Body of pancreas (tissue), 4 donors: ENCODE measurements at regions not wholly inside any gene's neighbourhood (a gene's known extent, or its start where the extent isn't known, plus 50 kb on each side); places are given as distances from the start of the nearest gene placed in this dataset.

Experiments
- ATAC-seq: fragments of 150-250 bp; one replicate; pipeline ENCODE4 v1.9.1; 2016
- DNase-seq, 4 donors: peaks; one replicate each; pipeline ENCODE4 v3.0.0-alpha.2; 2019
- H3K27ac ChIP-seq, 4 donors: fragments of 200-600 bp; sonication (generic); 1 replicate in 3 of 4; 2 replicates in 1 of 4; pipeline versions ENCODE4 v1.5.1 to v1.6.1; 2016 to 2019; ENCODE audit warnings: mild to moderate bottlenecking in 1 of 4, mixed read lengths in 1 of 4, moderate library complexity in 1 of 4
- H3K27me3 ChIP-seq, 2 donors: fragments of 200-600 bp; sonication (generic); one replicate each; pipeline ENCODE4 v1.6.0; 2016; ENCODE audit warnings: mild to moderate bottlenecking in 1 of 2
- H3K36me3 ChIP-seq, 2 donors: fragments of 200-600 bp; sonication (generic); replicated peaks in 1 of 2; 2 replicates each; pipeline ENCODE4 v1.5.1; 2016; ENCODE audit warnings: low read depth in 2 of 2; ENCODE audit not compliant: insufficient read depth in 1 of 2
- H3K4me1 ChIP-seq: fragments of 200-600 bp; sonication (generic); one replicate; pipeline ENCODE4 v1.6.0; 2016
- H3K4me3 ChIP-seq, 2 donors: fragments of 200-600 bp; sonication (generic); 1 replicate in 1 of 2; 2 replicates in 1 of 2; pipeline ENCODE4 v1.5.1; 2016 to 2019
- H3K9me3 ChIP-seq, 3 donors: fragments of 200-600 bp; sonication (generic); 1 replicate in 2 of 3; 2 replicates in 1 of 3; pipeline ENCODE4 v1.5.1; 2016
- POLR2A ChIP-seq, 3 donors: fragments of 450-650 bp; IDR thresholded peaks; one replicate each; pipeline ENCODE4 v1.6.1; 2016; ENCODE audit warnings: antibody characterized with exemption in 3 of 3, mild to moderate bottlenecking in 2 of 3
- WGBS, 2 donors: methylation state at CpG; one replicate each; pipeline ENCODE4 v1.1.5; 2017; 5-methylcytosine and 5-hydroxymethylcytosine counted together
- intact Hi-C: fragments of 100-400 bp; cut with DNase I; formaldehyde crosslinking; loops from one replicate; pipeline ENCODE4 v1.15.1; 2023
- TF ChIP-seq, protein P1 (sequence below), 7 experiments: fragments of 450-650 bp in 4 of 7; fragments of 200-600 bp in 3 of 7; sonication (generic) in 3 of 7; IDR thresholded peaks; one replicate each; pipeline ENCODE4 v1.5.1; 2016 to 2019; ENCODE audit warnings: antibody characterized with exemption in 7 of 7

DNA sequence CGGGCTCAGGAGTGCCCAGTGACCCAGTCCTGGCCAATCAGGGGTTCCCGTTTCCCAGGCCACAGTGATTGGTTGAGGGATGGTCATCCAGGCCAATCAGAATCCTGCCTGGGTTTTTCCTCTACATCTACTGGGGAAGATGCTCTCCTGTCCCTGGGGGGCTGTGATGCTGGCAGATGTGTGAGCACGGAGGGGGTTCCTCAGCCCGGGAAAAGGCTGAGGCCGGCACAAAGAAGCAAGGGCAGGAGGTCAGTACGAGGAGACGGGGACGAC is 171.2 kb downstream of the CTTN start:
- WGBS, 2 donors: 89 to 97% methylated on average over 7 to 8 of the region's 8 CpGs
- H3K36me3 ChIP-seq: no peaks in the 10 kb centered on the region
- H3K9me3 ChIP-seq: no peaks in the 10 kb centered on the region
- H3K27ac ChIP-seq: no peak overlapping the region
- intact Hi-C loops: no loop called here
- H3K4me3 ChIP-seq: no peak overlapping the region
- no peaks in the 10 kb centered on the region for H3K27me3 ChIP-seq
- H3K4me1 ChIP-seq: no peaks in the 10 kb centered on the region
- no peak for DNase-seq
- ATAC-seq: no peak
- no peak for TF ChIP-seq POLR2A (IDR thresholded peaks at IDR 0.05)
- TF ChIP-seq, protein P1, sequence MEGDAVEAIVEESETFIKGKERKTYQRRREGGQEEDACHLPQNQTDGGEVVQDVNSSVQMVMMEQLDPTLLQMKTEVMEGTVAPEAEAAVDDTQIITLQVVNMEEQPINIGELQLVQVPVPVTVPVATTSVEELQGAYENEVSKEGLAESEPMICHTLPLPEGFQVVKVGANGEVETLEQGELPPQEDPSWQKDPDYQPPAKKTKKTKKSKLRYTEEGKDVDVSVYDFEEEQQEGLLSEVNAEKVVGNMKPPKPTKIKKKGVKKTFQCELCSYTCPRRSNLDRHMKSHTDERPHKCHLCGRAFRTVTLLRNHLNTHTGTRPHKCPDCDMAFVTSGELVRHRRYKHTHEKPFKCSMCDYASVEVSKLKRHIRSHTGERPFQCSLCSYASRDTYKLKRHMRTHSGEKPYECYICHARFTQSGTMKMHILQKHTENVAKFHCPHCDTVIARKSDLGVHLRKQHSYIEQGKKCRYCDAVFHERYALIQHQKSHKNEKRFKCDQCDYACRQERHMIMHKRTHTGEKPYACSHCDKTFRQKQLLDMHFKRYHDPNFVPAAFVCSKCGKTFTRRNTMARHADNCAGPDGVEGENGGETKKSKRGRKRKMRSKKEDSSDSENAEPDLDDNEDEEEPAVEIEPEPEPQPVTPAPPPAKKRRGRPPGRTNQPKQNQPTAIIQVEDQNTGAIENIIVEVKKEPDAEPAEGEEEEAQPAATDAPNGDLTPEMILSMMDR (IDR thresholded peaks at IDR 0.05): no peak

DNA sequence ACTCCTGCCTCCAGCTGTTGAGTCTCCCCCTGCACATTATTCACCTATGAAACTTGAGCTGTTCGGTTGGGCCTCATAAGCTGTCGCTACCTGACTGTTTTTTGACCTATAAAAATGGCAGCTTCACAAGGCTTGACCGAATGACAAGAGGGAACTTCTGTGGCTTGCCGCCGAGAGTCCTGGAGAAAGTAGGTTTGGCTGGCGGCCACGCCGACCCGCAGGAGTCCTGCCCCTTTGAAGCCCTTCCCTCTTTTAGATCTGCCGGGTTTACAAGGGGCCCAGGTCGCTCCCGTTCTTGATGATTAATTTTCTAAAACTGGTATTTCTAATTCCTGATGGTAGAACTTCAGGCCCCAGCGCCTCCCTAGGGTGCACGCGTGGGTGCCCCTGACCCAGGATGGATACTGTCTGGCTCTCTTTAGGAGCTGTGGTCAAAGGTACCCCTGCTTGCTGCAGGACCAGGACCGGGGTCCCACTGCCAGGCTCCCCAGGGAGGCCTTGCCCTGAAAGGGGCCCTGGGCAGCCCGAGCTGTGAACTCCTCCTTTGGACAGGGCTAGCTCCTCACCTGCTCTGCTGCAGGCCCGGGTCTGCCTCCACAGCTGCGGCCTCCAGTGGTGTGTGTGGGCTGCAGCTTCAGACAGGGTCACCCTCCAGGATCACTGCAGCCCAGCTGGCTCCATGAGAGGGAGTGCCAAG is 171.8 kb downstream of the CTTN start:
- ATAC-seq (no peak), DNase-seq (no peak)
- Histone ChIP-seq H3K4me3 (no peak overlapping the region), H3K36me3 (no peaks in the 10 kb centered on the region), H3K4me1 (no peaks in the 10 kb centered on the region), H3K9me3 (no peaks in the 10 kb centered on the region), H3K27me3 (no peaks in the 10 kb centered on the region), H3K27ac (no peak overlapping the region)
- intact Hi-C loops: no loop called here
- TF ChIP-seq, protein P1 (IDR thresholded peaks at IDR 0.05): no peak
- no peak for TF ChIP-seq POLR2A (IDR thresholded peaks at IDR 0.05)
- 83 to 97% methylated on average over 12 to 19 of the region's 19 CpGs for WGBS, 2 donors

DNA sequence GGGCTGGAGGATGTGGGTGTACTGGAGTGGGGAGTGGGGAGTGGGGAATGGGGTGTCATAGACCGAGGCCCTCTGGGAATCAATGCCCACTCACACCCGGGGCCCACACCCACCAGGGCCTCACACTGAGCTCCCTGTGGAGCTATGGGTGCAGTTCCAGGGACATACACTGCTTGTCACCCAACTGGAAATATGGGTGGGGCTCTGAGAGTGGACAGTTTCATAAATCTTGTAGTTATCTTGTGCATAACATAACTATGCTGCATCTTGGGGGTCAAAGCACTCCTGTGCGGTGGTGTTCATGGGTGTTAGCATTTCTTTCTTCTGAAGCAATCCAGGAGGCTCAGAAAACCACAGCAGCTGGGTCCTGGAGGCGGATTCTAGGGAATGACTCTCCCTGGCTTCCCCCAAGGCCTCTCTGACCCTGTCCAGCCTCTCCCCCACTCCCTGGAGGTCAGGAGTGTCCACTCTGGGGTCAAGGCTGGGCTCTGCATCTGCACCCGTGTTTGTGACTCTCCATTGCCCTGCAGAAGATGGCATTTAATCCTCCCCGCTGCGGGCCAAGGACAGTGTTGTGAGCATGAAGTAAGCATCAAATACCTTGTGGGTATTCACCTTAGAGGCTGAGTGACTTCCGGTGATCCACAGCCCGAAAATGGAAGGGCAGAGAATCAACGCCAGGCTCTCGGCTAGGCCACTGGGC is 172.5 kb downstream of the CTTN start:
- no peak for TF ChIP-seq POLR2A (IDR thresholded peaks at IDR 0.05)
- TF ChIP-seq, protein P1 (IDR thresholded peaks at IDR 0.05): no peak
- DNase-seq: no peak
- Histone ChIP-seq H3K4me1 (no peaks in the 10 kb centered on the region), H3K4me3 (no peak overlapping the region), H3K27ac (no peak overlapping the region), H3K36me3 (no peaks in the 10 kb centered on the region), H3K9me3 (no peaks in the 10 kb centered on the region), H3K27me3 (no peaks in the 10 kb centered on the region)
- no peak for ATAC-seq
- 74 to 98% methylated on average over 11 of the region's 11 CpGs for WGBS, 2 donors
- intact Hi-C loops: no loop called here

DNA sequence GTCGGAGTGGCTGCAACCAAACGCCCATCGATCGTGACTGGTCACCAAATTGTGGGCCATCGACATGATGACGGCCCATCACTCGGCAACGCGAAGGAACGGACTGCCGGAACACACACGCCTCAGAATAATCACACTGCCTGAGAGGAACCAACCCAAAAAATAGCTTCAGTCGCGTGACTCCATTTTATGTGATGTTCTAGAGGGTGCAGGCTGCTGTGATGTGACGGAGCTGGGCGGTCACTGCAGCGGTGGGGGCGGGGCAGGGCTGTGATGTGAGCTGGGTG is 174.6 kb downstream of the CTTN start:
- intact Hi-C loops: no loop called here

More for the DNA sequence above, 174.6 kb downstream of the CTTN start:
- no peak overlapping the region for H3K4me3 ChIP-seq
- H3K36me3 ChIP-seq: no peaks in the 10 kb centered on the region
- no peak for ATAC-seq
- H3K9me3 ChIP-seq: no peaks in the 10 kb centered on the region
- TF ChIP-seq, protein P1 (IDR thresholded peaks at IDR 0.05): no peak
- TF ChIP-seq POLR2A (IDR thresholded peaks at IDR 0.05): no peak
- H3K27me3 ChIP-seq: no peaks in the 10 kb centered on the region
- DNase-seq: no peak
- H3K27ac ChIP-seq: no peak overlapping the region
- 94 to 97% methylated on average over 18 of the region's 18 CpGs for WGBS, 2 donors
- H3K4me1 ChIP-seq: no peaks in the 10 kb centered on the region
